Activated T-cell treated with anti-CD3 and anti-CD28 coated beads, Interleukin-2, amount 50 U/mL, for 24 hours (primary cell): ENCODE measurements at regions not wholly inside any gene's neighbourhood (a gene's known extent, or its start where the extent isn't known, plus 50 kb on each side); places are given as distances from the start of the nearest gene placed in this dataset.

Source experiments
- DNase-seq: peaks from one replicate; pipeline ENCODE4 v3.0.0-alpha.2; 2020
- H3K27ac Mint-ChIP-seq: 2 replicates; pipeline ENCODE4 v1.8.0; 2020; ENCODE audit warnings: mild to moderate bottlenecking, mixed read lengths
- H3K27me3 Mint-ChIP-seq: 2 replicates; pipeline ENCODE4 v1.8.0; 2020; ENCODE audit warnings: mixed read lengths
- H3K36me3 Mint-ChIP-seq: 2 replicates; pipeline ENCODE4 v1.8.0; 2020; ENCODE audit warnings: low read depth, mixed read lengths
- H3K4me1 Mint-ChIP-seq: 2 replicates; pipeline ENCODE4 v1.8.0; 2020; ENCODE audit warnings: low read depth, mixed read lengths
- H3K4me3 Mint-ChIP-seq: 2 replicates; pipeline ENCODE4 v1.8.0; 2020; ENCODE audit warnings: mild to moderate bottlenecking, moderate library complexity, mixed read lengths
- H3K9me3 Mint-ChIP-seq: 2 replicates; pipeline ENCODE4 v1.8.0; 2020; ENCODE audit warnings: mixed read lengths

- peaks cover 9% of the 10 kb centered on the region for H3K9me3 Mint-ChIP-seq
- H3K4me3 Mint-ChIP-seq, result no peak overlapping the region
- no peak overlapping the region for H3K27ac Mint-ChIP-seq
- H3K4me1 Mint-ChIP-seq, result no peaks in the 10 kb centered on the region
- no peak for DNase-seq
- H3K27me3 Mint-ChIP-seq, result no peaks in the 10 kb centered on the region
- no peaks in the 10 kb centered on the region for H3K36me3 Mint-ChIP-seq
These were observed 62.3 kb upstream of the CNTNAP4 start for GRCh38 chr16:76214856-76215255.

- H3K9me3 Mint-ChIP-seq, result no peaks in the 10 kb centered on the region
- no peak overlapping the region for H3K4me3 Mint-ChIP-seq
- H3K36me3 Mint-ChIP-seq, result no peaks in the 10 kb centered on the region
- H3K4me1 Mint-ChIP-seq, result no peaks in the 10 kb centered on the region
- H3K27me3 Mint-ChIP-seq, result no peaks in the 10 kb centered on the region
- no peak overlapping the region for H3K27ac Mint-ChIP-seq
- no peak for DNase-seq
These were observed 55.1 kb upstream of the CNTNAP4 start for GRCh38 chr16:76222087-76222486.

- H3K9me3 Mint-ChIP-seq, result no peaks in the 10 kb centered on the region
- no peaks in the 10 kb centered on the region for H3K4me1 Mint-ChIP-seq
- H3K27me3 Mint-ChIP-seq, result no peaks in the 10 kb centered on the region
- no peak for DNase-seq
- no peak overlapping the region for H3K27ac Mint-ChIP-seq
- H3K4me3 Mint-ChIP-seq, result no peak overlapping the region
- no peaks in the 10 kb centered on the region for H3K36me3 Mint-ChIP-seq
These were observed 54.3 kb upstream of the CNTNAP4 start for GRCh38 chr16:76222853-76223252.

- H3K4me1 Mint-ChIP-seq, result no peaks in the 10 kb centered on the region
- H3K9me3 Mint-ChIP-seq, result peaks cover 2% of the 10 kb centered on the region
- H3K27ac Mint-ChIP-seq, result no peak overlapping the region
- H3K36me3 Mint-ChIP-seq, result no peaks in the 10 kb centered on the region
- H3K4me3 Mint-ChIP-seq, result no peak overlapping the region
- DNase-seq, result no peak
- H3K27me3 Mint-ChIP-seq, result no peaks in the 10 kb centered on the region
These were observed 51.2 kb upstream of the CNTNAP4 start for GRCh38 chr16:76226011-76226410.

DNA sequence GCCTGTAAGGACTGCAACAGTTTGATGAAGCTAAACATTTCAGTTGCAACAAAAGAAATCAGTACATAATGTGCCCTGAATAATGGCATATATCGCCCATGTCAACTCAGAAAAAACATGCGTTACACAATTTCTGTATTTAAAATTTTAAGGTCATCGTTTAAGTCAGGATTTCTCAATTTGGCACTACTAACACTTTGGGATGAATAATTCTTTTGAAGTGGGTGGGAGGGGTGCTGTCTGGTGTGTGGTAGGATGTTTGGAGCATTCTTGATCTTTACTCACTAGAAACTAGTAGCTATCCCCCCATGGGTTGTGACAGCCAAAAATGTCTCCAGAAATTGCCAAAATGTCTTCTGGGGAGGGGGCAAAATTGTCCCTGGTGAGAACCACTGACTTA is 50.7 kb upstream of the CNTNAP4 start:
- Mint-ChIP-seq H3K36me3 (no peaks in the 10 kb centered on the region), H3K27me3 (no peaks in the 10 kb centered on the region), H3K9me3 (peaks cover 5% of the 10 kb centered on the region), H3K4me3 (no peak overlapping the region), H3K27ac (no peak overlapping the region), H3K4me1 (no peaks in the 10 kb centered on the region)
- DNase-seq, result no peak
